ENCODE measurements at regions not wholly inside any gene's neighbourhood (a gene's known extent, or its start where the extent isn't known, plus 50 kb on each side); places are given as distances from the start of the nearest gene placed in this dataset.

DNA sequence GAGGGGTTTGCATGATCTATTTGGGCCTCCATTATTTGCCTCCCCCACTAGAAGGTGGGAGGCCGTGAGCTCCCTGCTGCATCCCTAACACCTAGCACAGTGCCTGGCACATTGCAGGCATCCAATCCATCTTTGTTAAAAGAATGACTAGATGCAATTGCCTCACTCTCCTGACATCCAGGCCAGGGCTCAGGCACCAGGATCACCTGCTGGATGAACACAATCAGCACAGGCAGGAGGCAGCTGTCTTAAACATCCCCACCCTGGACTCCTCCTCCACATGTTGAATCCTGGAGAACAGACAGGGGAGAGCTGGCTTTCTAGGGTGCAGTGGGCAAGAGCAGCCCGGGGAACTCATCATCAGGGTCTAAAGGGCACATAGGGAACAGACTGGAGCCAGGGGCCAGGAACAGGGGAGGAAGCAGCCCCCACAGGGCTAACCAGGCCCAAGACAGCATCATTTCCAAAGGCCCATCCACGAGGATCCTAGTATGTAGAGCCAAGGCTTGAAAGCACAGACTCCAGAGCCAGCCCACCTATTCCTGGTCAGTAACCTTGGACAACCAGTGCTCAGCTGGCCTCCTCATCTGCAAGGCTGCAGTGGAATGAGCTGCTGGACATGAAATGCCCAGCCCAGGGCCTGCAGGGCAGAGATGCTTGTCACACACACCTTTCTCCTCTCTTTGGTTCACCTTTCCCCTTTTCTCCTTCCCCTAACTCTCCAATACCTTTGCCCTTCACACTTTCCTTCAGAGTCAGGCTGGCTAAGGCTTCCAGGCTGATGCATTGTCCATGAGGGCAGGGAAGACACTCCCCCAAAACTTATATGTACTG lies 254.4 kb upstream of the TLE3 start:
- H3K4me3 ChIP-seq (replicated peaks; ENCODE audit: low read depth, low read length), result no peak overlapping the region
- DNase-seq (ENCODE audit: extremely low read depth, low read depth), result no peak
- TF ChIP-seq CTCF (IDR thresholded peaks at IDR 0.05; ENCODE audit: low read depth, low read length, missing control alignments), result no peak

- DNase-seq (ENCODE audit: extremely low read depth, low read depth), result no peak
- no peak overlapping the region for H3K4me3 ChIP-seq (replicated peaks; ENCODE audit: low read depth, low read length)
- no peak for TF ChIP-seq CTCF (IDR thresholded peaks at IDR 0.05; ENCODE audit: low read depth, low read length, missing control alignments)
These were observed 253.7 kb upstream of the TLE3 start for GRCh38 chr15:70351391-70351790.

DNA sequence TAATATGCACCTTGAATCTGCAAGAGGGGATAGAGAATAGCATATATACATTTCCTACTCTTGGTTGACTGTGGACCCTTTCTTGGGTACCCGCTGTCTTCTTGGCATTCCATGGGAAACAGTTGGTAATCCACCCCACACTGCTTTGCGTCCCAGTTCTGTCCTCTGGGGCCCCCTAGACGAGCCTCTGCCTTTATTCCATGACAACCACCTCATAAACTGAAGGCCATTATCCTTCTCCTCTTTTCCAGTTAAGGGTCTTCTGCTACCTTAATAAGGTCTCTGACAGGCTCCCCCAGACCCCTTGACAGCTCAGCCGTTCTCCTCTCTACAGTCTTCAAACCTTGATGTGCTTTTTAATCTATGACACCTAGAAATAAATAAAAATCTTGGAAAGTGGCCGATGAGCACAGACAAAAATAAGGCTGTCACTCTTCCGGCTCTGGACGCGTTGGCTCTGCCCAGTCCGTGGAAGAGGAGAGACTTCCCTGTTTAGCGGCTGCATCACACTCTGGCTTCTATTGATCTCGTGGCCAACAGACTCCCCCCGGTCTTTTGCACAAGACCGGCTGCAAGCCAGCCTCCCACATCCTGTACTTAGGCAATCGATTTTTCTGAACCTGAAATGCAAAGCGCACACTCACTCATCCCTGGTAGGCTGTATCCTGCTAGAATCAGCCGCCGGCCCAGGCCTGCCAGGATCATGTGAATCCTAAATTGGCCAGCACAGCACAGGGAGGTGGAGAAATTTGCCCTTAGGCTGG lies 251.0 kb upstream of the TLE3 start:
- TF ChIP-seq CTCF (IDR thresholded peaks at IDR 0.05; ENCODE audit: low read depth, low read length, missing control alignments), result no peak
- no peak for DNase-seq (ENCODE audit: extremely low read depth, low read depth)
- H3K4me3 ChIP-seq (replicated peaks; ENCODE audit: low read depth, low read length), result no peak overlapping the region

GRCh38 chr15:70348226-70348543 lies 250.5 kb upstream of the TLE3 start:
- DNase-seq (ENCODE audit: extremely low read depth, low read depth), result no peak

GRCh38 chr15:70347321-70348225 lies 249.9 kb upstream of the TLE3 start:
- DNase-seq (ENCODE audit: extremely low read depth, low read depth), result no peak
- H3K4me3 ChIP-seq (replicated peaks; ENCODE audit: low read depth, low read length), result no peak overlapping the region
- TF ChIP-seq CTCF (IDR thresholded peaks at IDR 0.05; ENCODE audit: low read depth, low read length, missing control alignments), result no peak

More at GRCh38 chr15:70348226-70348543, 250.5 kb upstream of the TLE3 start:
- H3K4me3 ChIP-seq (replicated peaks; ENCODE audit: low read depth, low read length), result no peak overlapping the region
- no peak for TF ChIP-seq CTCF (IDR thresholded peaks at IDR 0.05; ENCODE audit: low read depth, low read length, missing control alignments)

DNA sequence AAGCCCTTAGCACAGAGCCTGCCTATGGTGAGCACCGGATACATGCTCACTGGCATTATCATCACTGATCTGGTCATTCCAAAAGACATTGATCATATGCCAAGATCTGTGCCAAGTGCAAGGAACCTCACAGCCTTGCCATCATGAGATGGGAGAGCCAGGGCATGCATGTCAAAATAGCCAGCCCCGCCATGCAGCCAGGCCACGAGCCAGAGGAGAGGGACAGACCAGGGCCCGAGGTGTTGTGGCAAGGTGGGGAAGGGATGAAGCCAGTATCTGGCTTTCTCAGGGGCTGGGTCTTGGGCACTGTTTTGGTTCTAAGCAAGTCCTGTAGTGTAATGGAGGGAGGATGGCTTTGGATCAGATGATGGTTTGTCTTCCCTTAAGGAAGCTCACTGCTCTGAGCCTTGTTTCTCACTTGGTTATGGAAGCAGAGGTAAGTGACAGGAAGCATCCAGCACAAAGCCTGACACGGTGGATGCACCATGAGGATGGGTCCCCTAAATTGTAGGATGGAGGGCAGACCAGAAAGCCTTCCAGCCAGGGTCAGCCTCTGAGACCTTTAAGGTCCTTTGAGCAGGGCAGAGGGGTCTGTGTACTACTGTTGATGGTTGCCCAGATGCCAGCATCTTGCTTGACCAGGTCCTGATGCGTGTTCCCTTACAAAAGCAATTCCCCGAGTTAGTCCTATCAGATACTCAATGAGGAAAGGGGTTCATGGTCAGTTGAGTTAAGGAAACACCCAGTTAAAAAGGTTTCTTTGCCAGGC lies 247.7 kb upstream of the TLE3 start:
- H3K4me3 ChIP-seq (replicated peaks; ENCODE audit: low read depth, low read length), result no peak overlapping the region
- no peak for TF ChIP-seq CTCF (IDR thresholded peaks at IDR 0.05; ENCODE audit: low read depth, low read length, missing control alignments)
- no peak for DNase-seq (ENCODE audit: extremely low read depth, low read depth)
